COR-L47 (cell line): ENCODE measurements at regions not wholly inside any gene's neighbourhood (a gene's known extent, or its start where the extent isn't known, plus 50 kb on each side); places are given as distances from the start of the nearest gene placed in this dataset.
"Not testable (repeated sequence)": the region's sequence is repeated elsewhere in the genome, so short reads cannot be mapped to it uniquely, and the experiment has no call there.

Experiments
- DNase-seq: peaks from one replicate; lab custom pipeline; 2025; lab: John Stamatoyannopoulos, UW

DNA sequence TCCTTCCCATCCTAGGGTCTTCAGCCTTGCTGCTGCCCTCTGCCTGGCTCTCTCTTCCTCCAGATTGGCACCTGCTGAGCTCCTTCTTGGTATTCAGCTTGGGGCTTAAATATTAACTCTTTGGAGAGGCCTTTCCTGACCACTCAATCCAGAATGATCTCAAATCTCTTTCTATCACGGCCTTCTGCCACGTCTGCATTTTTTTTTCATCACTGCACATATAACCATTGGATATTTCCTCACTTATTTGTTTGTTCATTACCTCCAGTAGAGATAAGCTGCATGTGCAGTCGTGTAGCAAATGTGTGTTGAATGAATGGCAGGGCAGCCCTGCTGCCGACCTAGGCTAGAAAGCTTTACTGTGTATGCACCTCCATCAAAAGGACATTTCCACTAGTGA, 51.6 kb upstream of the MPP7 start:
- no peak for DNase-seq

- no peak for DNase-seq
Observed at GRCh38 chr10:28355376-28355775, 52.5 kb upstream of the MPP7 start.

- DNase-seq = no peak
Observed at GRCh38 chr10:28359334-28359733, 56.5 kb upstream of the MPP7 start.

DNA sequence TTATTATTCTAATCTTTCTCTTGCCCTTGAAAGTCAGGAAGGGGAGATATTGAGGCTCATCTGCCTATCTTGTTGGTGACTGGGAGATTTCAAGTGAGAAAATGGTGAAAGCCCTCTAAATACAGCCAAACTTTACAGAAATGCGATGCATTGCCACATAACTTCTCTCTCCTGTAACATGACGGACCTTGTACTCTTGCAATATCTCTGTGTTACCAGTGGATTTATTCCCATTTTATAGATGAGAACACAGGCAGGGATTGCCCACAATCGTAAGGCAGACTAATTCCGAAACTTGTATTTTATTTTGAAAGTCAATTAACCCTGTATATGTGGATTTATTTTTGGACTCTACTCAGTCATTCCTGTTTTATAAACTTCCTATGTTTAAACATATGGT, 57.3 kb upstream of the MPP7 start:
- DNase-seq = no peak

DNA sequence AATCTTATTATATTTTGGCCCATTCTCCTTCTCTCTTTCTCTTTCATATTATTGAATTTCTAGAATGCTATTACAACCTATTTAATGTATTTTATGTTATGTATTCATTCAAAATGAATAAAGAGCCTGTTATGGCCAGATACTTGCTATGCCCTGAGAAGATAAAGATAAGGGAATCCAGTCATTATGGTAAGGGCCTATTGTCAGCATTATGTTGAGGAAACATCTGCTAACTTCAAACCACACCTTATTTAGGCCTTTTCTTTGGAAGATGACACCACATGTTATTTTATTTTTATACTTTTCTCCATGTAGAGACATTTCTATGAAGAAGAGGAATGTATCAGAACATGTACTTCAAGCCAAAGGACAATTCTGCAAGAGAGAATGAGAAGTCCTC, 60.5 kb upstream of the MPP7 start:
- no peak for DNase-seq

- DNase-seq = no peak
Observed at GRCh38 chr10:28365840-28366239, 63.0 kb upstream of the MPP7 start.

DNA sequence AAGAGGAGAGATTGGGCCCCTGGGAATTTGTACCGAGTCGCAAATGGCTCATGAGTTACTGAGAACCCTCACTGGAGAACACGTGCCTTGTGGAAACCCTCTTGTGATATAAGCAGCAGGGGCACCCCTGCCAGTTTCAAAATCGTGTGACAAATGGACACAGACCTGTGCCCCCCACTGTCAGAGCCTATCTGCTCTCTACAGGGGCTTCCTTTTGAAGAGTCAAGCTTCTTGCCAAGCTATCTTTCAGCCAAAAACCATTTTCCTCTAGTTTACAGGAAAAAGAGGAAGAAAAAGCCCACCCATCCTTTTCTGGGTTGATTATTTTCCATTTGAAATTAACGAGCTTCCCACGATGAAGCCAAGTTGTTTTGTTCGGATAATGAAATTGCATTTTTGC, 64.1 kb upstream of the MPP7 start:
- no peak for DNase-seq

GRCh38 chr10:28367413-28367812, 64.5 kb upstream of the MPP7 start:
- no peak for DNase-seq

GRCh38 chr10:28367929-28368484, 65.1 kb upstream of the MPP7 start:
- DNase-seq = no peak

GRCh38 chr10:28370107-28370835, 67.4 kb upstream of the MPP7 start:
- no peak for DNase-seq

DNA sequence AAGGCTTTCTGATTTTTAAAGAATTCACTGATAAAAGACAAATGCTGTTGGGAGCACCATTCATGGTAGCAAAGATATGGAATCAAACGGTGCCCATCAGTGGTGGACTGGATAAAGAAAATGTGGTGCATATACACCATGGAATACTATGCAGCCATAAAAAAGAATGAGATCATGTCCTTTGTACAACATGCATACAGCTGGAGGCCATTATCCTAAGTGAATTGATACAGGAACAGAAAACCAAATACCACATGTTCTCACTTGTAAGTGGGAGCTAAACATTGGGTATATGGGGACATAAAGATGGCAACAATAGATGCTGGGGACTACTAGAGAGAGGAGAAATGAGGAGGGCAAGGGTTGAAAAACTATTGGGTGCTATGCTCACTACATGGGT, 68.8 kb upstream of the MPP7 start:
- DNase-seq = not testable (repeated sequence)

DNA sequence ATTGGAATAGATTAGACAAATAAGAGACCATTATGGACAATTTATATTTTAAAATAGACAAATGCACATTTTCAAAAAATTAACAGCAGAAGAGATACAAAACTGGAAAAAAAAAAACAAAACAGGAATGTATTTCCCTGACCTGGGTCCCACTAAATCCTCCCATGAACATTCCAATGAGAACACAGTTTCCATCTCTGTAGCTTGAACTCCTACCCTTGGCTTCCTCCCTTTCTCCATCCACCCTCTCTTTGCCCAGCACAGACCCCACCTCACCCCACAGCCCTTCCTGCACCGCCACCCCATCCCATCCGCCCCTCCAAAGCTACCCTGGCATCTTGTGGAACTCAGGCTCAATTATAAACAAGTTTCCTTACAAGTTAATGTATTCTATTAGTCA, 71.2 kb upstream of the MPP7 start:
- DNase-seq = no peak

- DNase-seq = no peak
Observed at GRCh38 chr10:28375399-28376354, 72.8 kb upstream of the MPP7 start.

DNA sequence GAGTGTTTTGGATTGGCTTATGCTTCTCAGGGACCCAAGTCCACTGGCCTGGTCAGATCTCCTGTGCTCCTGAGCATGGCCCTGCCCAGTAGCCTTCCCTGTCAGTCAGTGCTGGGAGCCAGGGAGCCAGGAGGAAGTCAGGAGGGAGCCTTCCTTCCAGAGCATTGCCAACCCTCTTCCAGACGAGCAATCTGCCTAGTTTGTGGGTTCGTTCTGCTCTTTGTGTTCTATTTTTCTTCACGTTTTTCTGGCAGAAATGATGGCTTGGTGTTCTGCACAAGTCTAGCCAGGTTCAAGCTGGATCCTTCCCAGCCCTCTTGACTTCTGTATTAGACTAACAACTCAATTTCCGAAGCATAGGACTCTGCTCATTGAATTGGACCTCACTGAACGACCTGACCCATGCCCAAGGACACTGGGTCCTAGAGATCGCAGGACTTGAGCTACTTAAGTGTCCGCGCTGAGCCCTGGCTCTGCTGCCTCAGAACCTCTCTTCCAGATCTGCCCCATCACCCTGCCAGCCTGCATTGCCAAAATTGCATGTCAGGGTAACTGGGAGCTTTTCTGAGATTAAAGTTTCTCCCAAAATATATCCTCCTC, 76.2 kb upstream of the MPP7 start:
- no peak for DNase-seq

GRCh38 chr10:28381466-28381865, 78.6 kb upstream of the MPP7 start:
- DNase-seq = no peak

DNA sequence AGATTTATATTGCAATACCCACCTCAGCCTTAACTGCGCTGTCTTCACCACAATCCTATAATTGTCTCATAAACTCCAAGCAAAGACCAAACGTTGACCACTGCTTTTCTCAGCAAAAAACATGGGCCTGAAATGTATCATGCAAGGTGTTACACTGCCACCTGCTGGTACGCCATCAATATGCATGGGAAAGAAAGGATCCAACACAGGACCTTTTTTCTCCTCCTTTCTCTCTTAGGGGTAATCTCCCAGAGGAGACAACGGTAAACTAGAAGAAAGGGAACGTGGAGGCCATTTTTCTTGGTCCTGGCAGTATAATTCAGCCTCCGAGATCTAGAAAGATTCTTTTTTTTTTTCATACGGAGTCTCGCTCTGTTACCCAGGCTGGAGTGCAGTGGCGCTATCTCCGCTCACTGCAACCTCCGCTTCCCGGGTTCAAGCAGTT, 79.1 kb upstream of the MPP7 start:
- peak; percentile 7 for DNase-seq

GRCh38 chr10:28382525-28383269, 79.8 kb upstream of the MPP7 start:
- no peak for DNase-seq

GRCh38 chr10:28384557-28384956, 81.7 kb upstream of the MPP7 start:
- DNase-seq = no peak

DNA sequence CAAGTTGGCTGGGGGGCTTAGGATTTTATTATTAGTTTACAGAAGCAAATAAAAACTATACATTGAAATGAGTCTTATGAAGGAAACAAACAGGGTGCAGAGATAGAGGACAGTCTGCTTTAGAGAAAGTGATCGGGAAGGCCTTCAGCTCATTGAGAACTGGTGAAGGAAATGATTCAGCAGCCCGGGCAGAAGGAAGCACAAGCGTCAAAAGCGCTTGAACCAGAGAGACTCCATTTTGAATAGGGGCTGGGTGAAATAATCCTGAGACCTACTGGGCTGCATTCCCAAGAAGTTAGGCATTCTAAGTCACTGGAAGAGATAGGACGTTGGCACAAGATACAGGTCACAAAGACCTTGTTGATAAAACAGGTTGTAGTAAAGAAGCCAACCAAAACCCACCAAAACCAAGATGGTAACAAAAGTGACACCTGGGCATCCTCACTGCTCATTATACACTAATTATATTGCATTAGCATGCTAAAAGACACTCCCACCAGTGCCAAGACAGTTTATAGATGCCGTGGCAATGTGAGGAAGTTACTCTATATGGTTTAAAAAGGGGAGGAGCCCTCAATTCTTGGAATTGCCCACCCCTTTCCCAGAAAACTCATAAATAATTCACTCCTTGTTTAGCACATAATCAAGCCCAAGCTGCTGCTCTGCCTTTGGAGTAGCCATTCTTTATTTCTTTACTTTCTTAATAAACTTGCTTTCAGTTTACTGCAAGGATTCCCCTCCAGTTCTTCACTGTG, 83.1 kb upstream of the MPP7 start:
- no peak for DNase-seq

DNA sequence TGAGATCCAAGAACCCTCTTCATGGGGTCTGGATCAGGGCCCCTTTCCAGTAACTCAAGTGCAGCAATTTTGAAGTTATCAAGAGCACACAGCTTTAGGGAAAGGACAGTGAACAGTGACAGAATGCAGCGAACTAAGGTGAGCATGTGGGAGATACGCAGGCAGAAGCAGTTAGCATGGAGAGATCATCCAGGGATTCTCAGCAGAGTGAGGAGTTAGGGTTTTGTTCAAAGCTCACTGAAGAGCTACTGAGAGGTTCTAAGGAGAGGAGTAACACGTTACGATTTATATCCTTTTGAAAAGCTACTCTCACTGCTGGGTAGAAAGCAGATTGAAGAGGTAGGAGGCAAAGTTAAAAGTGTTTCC, 83.6 kb upstream of the MPP7 start:
- DNase-seq = no peak

DNA sequence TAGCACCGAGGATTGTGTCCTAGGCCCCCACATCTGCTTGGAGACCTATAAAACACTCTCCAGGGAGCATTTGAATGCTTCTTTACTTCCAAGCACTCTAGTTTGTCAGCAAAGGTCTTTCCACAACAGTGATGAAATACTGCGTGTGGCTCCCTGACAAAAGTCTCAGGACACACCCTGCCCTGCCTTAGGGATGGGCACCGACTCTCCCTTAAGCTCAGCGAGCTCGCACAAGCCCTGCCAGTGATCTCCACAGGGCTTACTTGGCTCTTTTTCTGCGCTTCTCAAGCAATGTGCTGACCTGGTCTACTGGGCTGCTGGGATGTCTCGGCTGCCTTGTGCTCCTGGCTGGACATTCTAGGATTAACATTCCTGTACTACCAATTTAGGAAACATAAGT, 84.3 kb upstream of the MPP7 start:
- no peak for DNase-seq
